ENCODE measurements at regions not wholly inside any gene's neighbourhood (a gene's known extent, or its start where the extent isn't known, plus 50 kb on each side); places are given as distances from the start of the nearest gene placed in this dataset.

GRCh38 chr12:46485853-46486252 lies 113.3 kb upstream of the SLC38A2 start:
- ChIA-PET CTCF (interaction anchor here (0.6 kb wide), 2 partner anchors 11 to 100 kb away, joined by 3 to 5 read pairs; no protein-coding TSS in a partner anchor), POLR2A (no interaction called here)
- H3K27me3 Mint-ChIP-seq (ENCODE audit: insufficient read depth, unreplicated experiment) = no peaks in the 10 kb centered on the region
- no peak for DNase-seq (ENCODE audit: unreplicated experiment)
- no peak for TF ChIP-seq CTCF (IDR thresholded peaks at IDR 0.05; ENCODE audit: unreplicated experiment)
- H3K4me1 Mint-ChIP-seq (ENCODE audit: insufficient read depth, unreplicated experiment) = peaks cover 18% of the 10 kb centered on the region
- H3K4me3 Mint-ChIP-seq (ENCODE audit: unreplicated experiment) = no peak overlapping the region
- H3K27ac Mint-ChIP-seq (ENCODE audit: low read depth, unreplicated experiment) = no peak overlapping the region
- peaks cover 4% of the 10 kb centered on the region for H3K36me3 Mint-ChIP-seq (ENCODE audit: insufficient read depth, unreplicated experiment)
- no TSS peak for BruUV-seq (replicated peaks)
- intact Hi-C loops (cut with micrococcal nuclease) = loop anchor here (10.0 kb wide), 1 partner anchor 539 kb away; no protein-coding TSS in a partner anchor
- H3K9me3 Mint-ChIP-seq (ENCODE audit: unreplicated experiment) = no peaks in the 10 kb centered on the region

- peaks cover 9% of the 10 kb centered on the region for H3K4me1 Mint-ChIP-seq (ENCODE audit: insufficient read depth, unreplicated experiment)
- H3K4me3 Mint-ChIP-seq (ENCODE audit: unreplicated experiment) = no peak overlapping the region
- H3K9me3 Mint-ChIP-seq (ENCODE audit: unreplicated experiment) = no peaks in the 10 kb centered on the region
- intact Hi-C loops (cut with micrococcal nuclease) = loop anchor here (10.0 kb wide), 1 partner anchor 540 kb away; no protein-coding TSS in a partner anchor
- H3K27ac Mint-ChIP-seq (ENCODE audit: low read depth, unreplicated experiment) = peak overlapping the region; percentile 14
- ChIA-PET POLR2A (interaction anchor here (0.7 to 3.0 kb wide), 15 partner anchors 9 to 493 kb away, joined by 3 to 21 read pairs (median 5); no protein-coding TSS in a partner anchor), CTCF (interaction anchor here (1.1 to 1.6 kb wide), 3 partner anchors 13 to 174 kb away, joined by 3 to 5 read pairs (median 3); no protein-coding TSS in a partner anchor)
- H3K27me3 Mint-ChIP-seq (ENCODE audit: insufficient read depth, unreplicated experiment) = no peaks in the 10 kb centered on the region
- TF ChIP-seq CTCF (IDR thresholded peaks at IDR 0.05; ENCODE audit: unreplicated experiment) = no peak
- BruUV-seq (replicated peaks) = no TSS peak
- no peaks in the 10 kb centered on the region for H3K36me3 Mint-ChIP-seq (ENCODE audit: insufficient read depth, unreplicated experiment)
- DNase-seq (ENCODE audit: unreplicated experiment) = no peak
Measured at GRCh38 chr12:46484396-46485061, 112.0 kb upstream of the SLC38A2 start.

- H3K27me3 Mint-ChIP-seq (ENCODE audit: insufficient read depth, unreplicated experiment) = no peaks in the 10 kb centered on the region
- intact Hi-C loops (cut with micrococcal nuclease) = loop anchor here (10.0 kb wide), 1 partner anchor 541 kb away; no protein-coding TSS in a partner anchor
- H3K27ac Mint-ChIP-seq (ENCODE audit: low read depth, unreplicated experiment) = peak overlapping the region; percentile 57
- no peak overlapping the region for H3K4me3 Mint-ChIP-seq (ENCODE audit: unreplicated experiment)
- H3K4me1 Mint-ChIP-seq (ENCODE audit: insufficient read depth, unreplicated experiment) = peaks cover 9% of the 10 kb centered on the region
- ChIA-PET CTCF (interaction anchor here (1.1 to 1.6 kb wide), 3 partner anchors 12 to 174 kb away, joined by 3 to 5 read pairs (median 3); no protein-coding TSS in a partner anchor), POLR2A (interaction anchor here (0.6 to 3.0 kb wide), 24 partner anchors 9 to 264 kb away, joined by 3 to 21 read pairs (median 4); no protein-coding TSS in a partner anchor)
- BruUV-seq (replicated peaks) = no TSS peak
- no peaks in the 10 kb centered on the region for H3K9me3 Mint-ChIP-seq (ENCODE audit: unreplicated experiment)
- peaks cover 6% of the 10 kb centered on the region for H3K36me3 Mint-ChIP-seq (ENCODE audit: insufficient read depth, unreplicated experiment)
- peak; percentile 73 for DNase-seq (ENCODE audit: unreplicated experiment)
- no peak for TF ChIP-seq CTCF (IDR thresholded peaks at IDR 0.05; ENCODE audit: unreplicated experiment)
Measured at GRCh38 chr12:46483572-46484395, 111.2 kb upstream of the SLC38A2 start.

GRCh38 chr12:46480724-46481123 lies 108.2 kb upstream of the SLC38A2 start:
- intact Hi-C loops (cut with micrococcal nuclease) = loop anchor here (10.0 kb wide), 1 partner anchor 544 kb away; no protein-coding TSS in a partner anchor
- no peak for TF ChIP-seq CTCF (IDR thresholded peaks at IDR 0.05; ENCODE audit: unreplicated experiment)
- CTCF ChIA-PET = interaction anchor here (0.9 kb wide), 1 partner anchor 11 kb away, joined by 3 read pairs; no protein-coding TSS in a partner anchor
- H3K9me3 Mint-ChIP-seq (ENCODE audit: unreplicated experiment) = peaks cover 5% of the 10 kb centered on the region
- no peak overlapping the region for H3K4me3 Mint-ChIP-seq (ENCODE audit: unreplicated experiment)
- DNase-seq (ENCODE audit: unreplicated experiment) = no peak
- peaks cover 24% of the 10 kb centered on the region for H3K4me1 Mint-ChIP-seq (ENCODE audit: insufficient read depth, unreplicated experiment)
- POLR2A ChIA-PET = interaction anchor here (0.6 to 2.6 kb wide), 6 partner anchors 10 to 108 kb away, joined by 3 to 20 read pairs (median 4); partner anchors contain the start of gene SLC38A2
- peaks cover 6% of the 10 kb centered on the region for H3K36me3 Mint-ChIP-seq (ENCODE audit: insufficient read depth, unreplicated experiment)
- no TSS peak for BruUV-seq (replicated peaks)
- H3K27me3 Mint-ChIP-seq (ENCODE audit: insufficient read depth, unreplicated experiment) = no peaks in the 10 kb centered on the region
- H3K27ac Mint-ChIP-seq (ENCODE audit: low read depth, unreplicated experiment) = no peak overlapping the region
